Gastrocnemius medialis (tissue), 4 donors: ENCODE measurements at regions not wholly inside any gene's neighbourhood (a gene's known extent, or its start where the extent isn't known, plus 50 kb on each side); places are given as distances from the start of the nearest gene placed in this dataset.

Source experiments
- POLR2A ChIP-seq, 2 donors: fragments of 450-650 bp; IDR thresholded peaks; one replicate each; pipeline ENCODE4 v1.6.1; 2017; ENCODE audit warnings: antibody characterized with exemption in 2 of 2, mild to moderate bottlenecking in 2 of 2, moderate library complexity in 2 of 2
- TF ChIP-seq, protein P1 (sequence below), 5 experiments: fragments of 450-650 bp in 3 of 5; fragments of 200-600 bp in 2 of 5; sonication (generic) in 2 of 5; IDR thresholded peaks in 4 of 5; conservative IDR thresholded peaks in 1 of 5; 1 replicate in 4 of 5; 2 replicates in 1 of 5; pipeline ENCODE4 v1.5.1; 2016 to 2019; ENCODE audit warnings: antibody characterized with exemption in 5 of 5, mild to moderate bottlenecking in 3 of 5, moderate library complexity in 3 of 5

DNA sequence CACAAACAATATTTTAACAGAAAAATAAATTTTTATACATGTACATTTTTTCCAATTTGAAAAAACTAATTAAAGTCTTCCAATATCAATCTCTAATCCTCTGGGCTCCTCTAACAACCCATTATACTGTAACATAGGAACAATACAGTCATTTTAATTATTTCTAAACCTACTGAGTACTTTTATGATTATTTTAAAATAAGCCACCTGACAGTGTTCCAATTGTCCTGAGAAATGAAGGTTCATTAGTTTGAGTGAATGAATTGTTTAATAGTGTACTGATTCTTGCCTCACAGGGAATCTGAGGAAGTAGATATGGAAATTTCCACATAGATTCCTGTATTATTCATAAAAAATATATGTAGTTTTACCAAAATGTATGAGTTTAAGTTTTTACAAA, 123.1 kb upstream of the EYS start:
- no peak for TF ChIP-seq POLR2A (IDR thresholded peaks at IDR 0.05)
- TF ChIP-seq, protein P1, sequence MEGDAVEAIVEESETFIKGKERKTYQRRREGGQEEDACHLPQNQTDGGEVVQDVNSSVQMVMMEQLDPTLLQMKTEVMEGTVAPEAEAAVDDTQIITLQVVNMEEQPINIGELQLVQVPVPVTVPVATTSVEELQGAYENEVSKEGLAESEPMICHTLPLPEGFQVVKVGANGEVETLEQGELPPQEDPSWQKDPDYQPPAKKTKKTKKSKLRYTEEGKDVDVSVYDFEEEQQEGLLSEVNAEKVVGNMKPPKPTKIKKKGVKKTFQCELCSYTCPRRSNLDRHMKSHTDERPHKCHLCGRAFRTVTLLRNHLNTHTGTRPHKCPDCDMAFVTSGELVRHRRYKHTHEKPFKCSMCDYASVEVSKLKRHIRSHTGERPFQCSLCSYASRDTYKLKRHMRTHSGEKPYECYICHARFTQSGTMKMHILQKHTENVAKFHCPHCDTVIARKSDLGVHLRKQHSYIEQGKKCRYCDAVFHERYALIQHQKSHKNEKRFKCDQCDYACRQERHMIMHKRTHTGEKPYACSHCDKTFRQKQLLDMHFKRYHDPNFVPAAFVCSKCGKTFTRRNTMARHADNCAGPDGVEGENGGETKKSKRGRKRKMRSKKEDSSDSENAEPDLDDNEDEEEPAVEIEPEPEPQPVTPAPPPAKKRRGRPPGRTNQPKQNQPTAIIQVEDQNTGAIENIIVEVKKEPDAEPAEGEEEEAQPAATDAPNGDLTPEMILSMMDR (IDR thresholded peaks at IDR 0.05 in 4 of 5, conservative IDR thresholded peaks at IDR 0.05 in 1 of 5): no peak
